HG02973 (cell line): ENCODE measurements at regions not wholly inside any gene's neighbourhood (a gene's known extent, or its start where the extent isn't known, plus 50 kb on each side); places are given as distances from the start of the nearest gene placed in this dataset.
"Not testable (repeated sequence)": the region's sequence is repeated elsewhere in the genome, so short reads cannot be mapped to it uniquely, and the experiment has no call there.

Source experiments
- ATAC-seq: cut with Tn5 transposase; IDR thresholded peaks from one replicate; pipeline ENCODE4 v1.9.1; 2021; ENCODE audit warnings: moderate library complexity; ENCODE audit not compliant: unreplicated experiment

DNA sequence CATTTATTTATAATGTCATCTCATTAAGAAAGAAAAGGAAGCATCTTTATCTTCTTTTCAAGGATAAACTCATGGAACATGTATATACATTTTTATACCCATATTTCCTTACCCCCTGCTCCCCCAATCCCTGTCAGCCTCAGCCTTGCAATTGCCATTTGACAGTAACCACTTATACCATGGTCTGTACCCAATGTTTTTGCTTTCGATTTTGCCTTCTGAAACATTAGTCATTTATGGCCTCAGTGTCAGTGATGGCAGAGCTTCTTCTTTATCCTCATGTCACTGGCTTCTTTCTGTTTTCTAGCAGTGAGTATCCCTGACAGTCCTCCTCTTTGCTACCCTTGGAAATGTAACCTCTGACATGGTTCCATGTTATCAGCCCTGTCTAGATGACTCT is 228.4 kb downstream of the SPRY1 start:
- peak; percentile 64 for ATAC-seq

DNA sequence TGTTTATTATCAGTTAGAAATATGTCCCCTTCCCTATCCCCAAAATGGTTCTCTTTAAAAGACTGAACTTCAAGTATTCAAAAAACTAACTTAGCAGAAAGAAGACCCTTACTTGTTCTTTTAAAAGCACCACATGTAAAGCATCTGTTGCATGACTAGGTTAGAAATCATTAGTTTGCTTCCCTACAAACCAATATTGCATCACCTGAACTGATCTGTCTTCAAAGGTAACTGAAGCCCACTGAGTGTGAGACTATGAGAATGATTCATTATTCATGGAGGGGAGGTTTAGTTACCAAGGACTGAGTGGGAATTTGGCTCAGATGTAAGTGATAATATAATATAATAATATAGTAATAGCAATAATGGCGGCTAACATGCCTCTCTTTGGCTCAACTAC is 231.7 kb downstream of the SPRY1 start:
- no peak for ATAC-seq

GRCh38 chr4:123631786-123632692 is 235.4 kb downstream of the SPRY1 start:
- no peak for ATAC-seq

- ATAC-seq = no peak
These were observed 236.1 kb downstream of the SPRY1 start for GRCh38 chr4:123632693-123633030.

DNA sequence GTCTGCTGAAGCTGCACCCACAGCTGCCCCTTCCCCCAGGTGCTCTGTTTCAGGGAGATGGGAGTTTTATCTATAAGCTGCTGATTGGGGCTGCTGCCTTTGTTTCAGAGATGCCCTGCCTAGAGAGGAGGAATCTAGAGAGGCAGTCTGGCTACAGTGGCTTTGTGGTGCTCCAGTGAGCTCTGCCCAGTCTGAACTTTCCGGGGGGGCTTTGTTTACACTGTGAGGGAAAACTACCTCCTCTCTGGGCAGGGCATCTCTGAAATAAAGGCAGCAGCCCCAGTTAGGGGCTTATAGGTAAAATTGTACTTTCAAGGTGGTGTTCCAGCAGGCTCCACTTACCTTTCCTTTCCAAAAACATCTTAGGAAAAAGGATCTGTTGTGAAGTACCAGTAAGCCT is 242.2 kb downstream of the SPRY1 start:
- no peak for ATAC-seq

DNA sequence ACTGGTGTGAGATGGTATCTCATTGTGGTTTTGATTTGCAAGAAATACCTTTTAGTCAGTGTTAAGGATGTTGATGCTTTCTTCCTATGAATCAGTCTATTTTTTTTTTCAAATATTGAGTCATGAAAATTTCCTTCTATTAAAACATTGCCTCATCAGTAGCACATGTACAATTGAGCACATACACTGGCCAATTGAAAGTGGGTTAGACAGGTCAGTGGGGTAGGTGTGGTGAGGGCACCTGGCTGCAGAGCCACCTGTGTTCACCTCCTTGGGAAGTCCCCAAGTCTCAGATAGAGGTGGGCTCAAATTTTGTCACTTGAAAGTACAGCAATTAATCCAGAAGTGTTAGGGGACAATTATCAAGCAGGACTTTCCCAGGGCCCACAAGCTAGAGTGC is 243.7 kb downstream of the SPRY1 start:
- ATAC-seq = no peak

DNA sequence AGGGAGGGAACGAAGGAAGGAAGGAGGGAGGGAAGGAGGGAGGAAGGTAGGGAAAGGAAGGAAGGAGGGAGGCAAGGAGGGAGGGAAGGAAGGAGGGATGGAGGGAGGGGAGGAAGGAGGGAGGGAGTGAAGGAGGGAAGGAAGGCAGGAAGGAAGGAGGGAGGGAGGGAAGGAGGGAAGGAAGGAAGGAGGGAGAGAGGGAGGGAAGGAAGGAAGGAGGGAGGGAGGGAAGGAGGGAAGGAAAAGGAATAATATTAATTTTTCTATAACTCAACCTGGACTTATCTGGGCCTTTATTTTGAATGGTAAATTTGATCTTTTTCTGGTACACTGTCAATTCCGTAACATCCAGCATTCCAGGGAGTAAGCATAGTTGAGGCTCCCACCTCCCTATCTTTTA is 244.2 kb downstream of the SPRY1 start:
- no peak for ATAC-seq

GRCh38 chr4:123643691-123644090 is 247.1 kb downstream of the SPRY1 start:
- no peak for ATAC-seq

GRCh38 chr4:123649250-123649644 is 252.7 kb downstream of the SPRY1 start:
- peak; percentile 75 for ATAC-seq

DNA sequence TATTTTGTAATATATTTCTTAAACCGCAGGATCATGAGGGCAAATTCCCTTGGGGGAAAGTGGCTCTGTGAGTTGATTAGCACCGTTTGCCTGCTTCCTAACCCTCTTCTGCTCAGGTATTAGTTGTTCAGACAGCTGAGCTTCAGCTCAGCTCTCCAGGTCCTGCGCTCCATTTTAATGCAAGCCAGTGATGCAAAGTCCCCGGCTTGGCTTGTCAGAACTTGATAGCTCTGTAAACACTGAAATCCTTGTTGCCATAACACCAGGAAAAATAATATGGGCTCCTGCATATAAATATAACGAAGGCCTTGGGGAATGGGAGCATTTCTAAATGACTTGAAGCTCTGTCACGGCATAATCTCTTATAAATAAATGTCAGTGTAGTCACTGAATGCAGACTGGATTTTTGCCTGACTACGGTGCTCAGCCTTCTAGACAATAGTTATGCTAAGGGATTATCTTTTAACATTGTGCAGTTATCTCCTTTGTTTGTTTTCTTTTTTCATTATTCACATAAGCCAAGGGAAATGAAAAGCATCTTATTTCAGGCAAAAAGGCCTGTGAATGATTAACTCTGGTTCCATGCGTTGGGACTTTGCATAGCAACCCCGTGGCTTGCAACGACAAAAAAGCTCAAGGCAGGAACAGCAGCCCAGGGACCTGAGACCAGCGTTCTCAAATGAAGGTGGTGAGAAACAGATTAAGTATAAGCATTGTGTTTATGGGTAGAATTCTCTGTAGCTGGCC is 253.2 kb downstream of the SPRY1 start:
- ATAC-seq = peak; percentile 27

GRCh38 chr4:123651066-123651465 is 254.5 kb downstream of the SPRY1 start:
- ATAC-seq = no peak

- ATAC-seq = no peak
These were observed 255.1 kb downstream of the SPRY1 start for GRCh38 chr4:123651536-123652180.

DNA sequence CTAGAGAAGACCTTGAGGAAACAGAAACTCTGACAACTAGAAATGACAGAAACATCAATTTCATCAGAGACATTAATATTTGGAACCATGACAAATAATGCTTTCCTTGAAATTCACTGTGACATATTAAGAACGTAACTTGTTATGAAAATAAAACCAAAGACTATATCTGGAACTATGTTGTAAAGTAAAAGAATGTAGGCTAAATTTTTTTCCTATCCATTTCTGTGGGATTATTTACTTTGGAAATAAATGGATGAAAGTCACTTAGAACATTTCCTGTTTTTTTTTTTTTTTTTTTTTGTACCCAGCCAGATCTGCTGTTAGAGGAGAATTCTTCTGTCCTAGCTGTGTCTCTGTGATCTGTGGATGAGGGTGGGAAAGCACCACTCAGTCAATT is 255.9 kb downstream of the SPRY1 start:
- ATAC-seq = no peak

- ATAC-seq = no peak
These were observed 256.6 kb downstream of the SPRY1 start for GRCh38 chr4:123653236-123653635.

DNA sequence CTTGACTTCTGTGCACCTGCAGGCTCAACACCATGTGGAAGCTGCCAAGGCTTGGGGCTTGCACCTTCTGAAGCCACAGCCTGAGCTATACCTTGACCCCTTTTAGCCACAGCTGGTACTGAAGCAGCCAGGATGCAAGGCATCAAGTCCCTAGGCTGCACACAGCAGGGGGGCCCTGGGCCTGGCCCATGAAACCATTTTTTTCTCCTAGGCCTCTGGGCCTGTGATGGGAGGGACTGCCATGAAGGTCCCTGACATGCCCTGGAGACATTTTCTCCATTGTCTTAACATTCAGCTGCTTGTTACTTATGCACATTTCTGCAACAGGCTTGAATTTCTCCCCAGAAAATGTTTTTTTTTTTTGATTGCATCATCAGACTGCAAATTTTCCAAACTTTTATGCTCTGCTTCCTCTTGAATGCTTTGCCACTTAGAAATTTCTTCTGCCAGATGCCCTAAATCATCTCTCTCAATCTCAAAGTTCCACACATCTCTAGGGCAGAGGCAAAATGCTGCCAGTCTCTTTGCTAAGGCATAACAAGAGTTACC is 260.2 kb downstream of the SPRY1 start:
- not testable (repeated sequence) for ATAC-seq

GRCh38 chr4:123657606-123658005 is 261.0 kb downstream of the SPRY1 start:
- ATAC-seq = not testable (repeated sequence)

GRCh38 chr4:123659262-123659661 is 262.7 kb downstream of the SPRY1 start:
- ATAC-seq = no peak

DNA sequence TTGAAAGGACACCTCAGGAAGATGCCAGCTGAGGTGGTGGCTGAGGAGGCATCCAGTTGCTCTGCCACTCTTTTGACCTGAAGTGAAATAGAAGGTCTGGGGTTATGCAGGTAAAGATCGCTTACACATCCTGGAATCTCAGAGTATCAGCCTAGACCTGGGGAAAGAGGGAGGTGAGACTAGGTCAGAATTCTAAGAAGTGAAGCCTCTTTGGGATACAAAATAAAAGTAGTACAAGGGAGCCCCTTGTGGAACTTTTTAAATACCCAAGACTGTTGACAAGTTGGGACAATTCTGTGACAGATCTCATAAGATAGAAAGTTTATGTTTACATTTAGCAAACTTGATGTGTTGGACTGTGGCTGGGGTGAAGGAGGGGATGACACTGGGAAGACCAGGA is 263.1 kb downstream of the SPRY1 start:
- no peak for ATAC-seq

GRCh38 chr4:123661080-123661737 is 264.6 kb downstream of the SPRY1 start:
- no peak for ATAC-seq

DNA sequence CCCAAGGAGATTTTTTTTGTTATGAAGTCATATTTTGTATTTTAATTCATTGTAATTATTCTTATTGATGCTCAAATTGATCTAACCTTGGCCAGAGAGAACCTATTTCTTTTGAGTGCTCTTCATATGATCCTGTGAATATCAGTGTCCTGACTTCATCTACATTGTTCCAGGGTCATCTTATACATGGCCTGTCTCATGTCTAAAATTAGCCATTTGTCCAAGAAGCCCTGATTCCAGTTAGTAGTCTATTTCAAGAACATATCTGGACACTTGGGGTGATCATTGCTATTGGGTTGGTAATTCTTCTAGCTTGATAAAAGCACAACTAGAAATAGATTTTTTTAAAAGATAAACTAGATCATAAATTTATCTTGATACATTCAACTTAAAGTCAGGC is 266.2 kb downstream of the SPRY1 start:
- ATAC-seq = no peak

GRCh38 chr4:123666486-123666885 is 269.9 kb downstream of the SPRY1 start:
- ATAC-seq = no peak
